Natural killer cell treated with Interleukin-12 subunit alpha and Interleukin-12 subunit beta and Interleukin-15 and Interleukin-18, amount 100 ng/mL, for 72 hours (primary cell): ENCODE measurements at regions not wholly inside any gene's neighbourhood (a gene's known extent, or its start where the extent isn't known, plus 50 kb on each side); places are given as distances from the start of the nearest gene placed in this dataset.

Experiments used
- ATAC-seq, 2 donors: fragments of 150-1000 bp; cut with Tn5 transposase in 1 of 2; sonication (Bioruptor Pico), chemical (Tn5 transposase) in 1 of 2; 2 replicates each; pipeline ENCODE4 v1.10.0; 2021
- DNase-seq: peaks from one replicate; pipeline ENCODE4 v3.0.0; 2022; ENCODE audit warnings: low spot score
- H3K27ac Mint-ChIP-seq, 2 donors: 1 replicate in 1 of 2; 2 replicates in 1 of 2; pipeline ENCODE4 v1.8.0; 2022; ENCODE audit warnings: mixed read lengths in 2 of 2, mild to moderate bottlenecking in 1 of 2, moderate library complexity in 1 of 2
- H3K27me3 Mint-ChIP-seq, 2 donors: 1 replicate in 1 of 2; 2 replicates in 1 of 2; pipeline ENCODE4 v1.8.0; 2022; ENCODE audit warnings: mixed read lengths in 2 of 2
- H3K36me3 Mint-ChIP-seq: one replicate; pipeline ENCODE4 v1.8.0; 2022; ENCODE audit warnings: mixed read lengths
- H3K4me1 Mint-ChIP-seq, 2 donors: 1 replicate in 1 of 2; 2 replicates in 1 of 2; pipeline ENCODE4 v1.8.0; 2022; ENCODE audit warnings: low read depth in 2 of 2, mixed read lengths in 2 of 2, mild to moderate bottlenecking in 1 of 2
- H3K4me3 Mint-ChIP-seq: one replicate; pipeline ENCODE4 v1.8.0; 2022; ENCODE audit warnings: mixed read lengths
- H3K9me3 Mint-ChIP-seq: 2 replicates; pipeline ENCODE4 v1.8.0; 2022; ENCODE audit warnings: mixed read lengths

- no peak for DNase-seq
- Mint-ChIP-seq H3K27ac (no peak overlapping the region), H3K9me3 (peaks cover 24% of the 10 kb centered on the region), H3K36me3 (peaks cover 11% of the 10 kb centered on the region), H3K4me3 (no peak overlapping the region), H3K27me3 (no peaks in the 10 kb centered on the region), H3K4me1 (no peaks in the 10 kb centered on the region)
- ATAC-seq = no peak
These were observed 1380.1 kb downstream of the SUCLG1 start for GRCh38 chr2:83079007-83079406.

- H3K4me1 Mint-ChIP-seq = no peaks in the 10 kb centered on the region
- H3K9me3 Mint-ChIP-seq = peaks cover 15% of the 10 kb centered on the region
- no peak overlapping the region for H3K27ac Mint-ChIP-seq
- no peak overlapping the region for H3K4me3 Mint-ChIP-seq
- no peak for ATAC-seq
- peaks cover 6% of the 10 kb centered on the region for H3K36me3 Mint-ChIP-seq
- DNase-seq = no peak
- no peaks in the 10 kb centered on the region for H3K27me3 Mint-ChIP-seq
These were observed 1386.3 kb downstream of the SUCLG1 start for GRCh38 chr2:83072767-83073166.

GRCh38 chr2:83071914-83072313 lies 1387.2 kb downstream of the SUCLG1 start:
- Mint-ChIP-seq H3K27me3 (no peaks in the 10 kb centered on the region), H3K4me1 (no peaks in the 10 kb centered on the region), H3K9me3 (peaks cover 16% of the 10 kb centered on the region), H3K4me3 (no peak overlapping the region), H3K27ac (no peak overlapping the region), H3K36me3 (peaks cover 6% of the 10 kb centered on the region)
- ATAC-seq (no peak), DNase-seq (no peak)

GRCh38 chr2:83071352-83071751 lies 1387.7 kb downstream of the SUCLG1 start:
- no peak overlapping the region for H3K27ac Mint-ChIP-seq
- peaks cover 16% of the 10 kb centered on the region for H3K9me3 Mint-ChIP-seq
- peaks cover 6% of the 10 kb centered on the region for H3K36me3 Mint-ChIP-seq
- H3K4me3 Mint-ChIP-seq = no peak overlapping the region
- H3K27me3 Mint-ChIP-seq = no peaks in the 10 kb centered on the region
- no peaks in the 10 kb centered on the region for H3K4me1 Mint-ChIP-seq
- DNase-seq (no peak), ATAC-seq (no peak)

- peaks cover 4% of the 10 kb centered on the region for H3K9me3 Mint-ChIP-seq
- H3K4me1 Mint-ChIP-seq = no peaks in the 10 kb centered on the region
- H3K4me3 Mint-ChIP-seq = no peak overlapping the region
- ATAC-seq (no peak), DNase-seq (no peak)
- no peaks in the 10 kb centered on the region for H3K27me3 Mint-ChIP-seq
- no peak overlapping the region for H3K27ac Mint-ChIP-seq
- peaks cover under 1% of the 10 kb centered on the region for H3K36me3 Mint-ChIP-seq
These were observed 1389.4 kb downstream of the SUCLG1 start for GRCh38 chr2:83069724-83070123.

GRCh38 chr2:83068714-83069113 lies 1390.4 kb downstream of the SUCLG1 start:
- ATAC-seq (no peak), DNase-seq (no peak)
- H3K4me1 Mint-ChIP-seq = no peaks in the 10 kb centered on the region
- no peaks in the 10 kb centered on the region for H3K36me3 Mint-ChIP-seq
- H3K27me3 Mint-ChIP-seq = no peaks in the 10 kb centered on the region
- no peak overlapping the region for H3K4me3 Mint-ChIP-seq
- H3K27ac Mint-ChIP-seq = no peak overlapping the region
- H3K9me3 Mint-ChIP-seq = peaks cover 3% of the 10 kb centered on the region

- ATAC-seq = no peak
- no peak for DNase-seq
- Mint-ChIP-seq H3K4me3 (no peak overlapping the region), H3K9me3 (peaks cover 3% of the 10 kb centered on the region), H3K27ac (no peak overlapping the region), H3K36me3 (no peaks in the 10 kb centered on the region), H3K4me1 (no peaks in the 10 kb centered on the region), H3K27me3 (no peaks in the 10 kb centered on the region)
These were observed 1391.1 kb downstream of the SUCLG1 start for GRCh38 chr2:83067947-83068346.

GRCh38 chr2:83063933-83064332 lies 1395.1 kb downstream of the SUCLG1 start:
- Mint-ChIP-seq H3K27me3 (no peaks in the 10 kb centered on the region), H3K27ac (no peak overlapping the region), H3K4me3 (no peak overlapping the region), H3K9me3 (peaks cover 3% of the 10 kb centered on the region), H3K36me3 (no peaks in the 10 kb centered on the region), H3K4me1 (no peaks in the 10 kb centered on the region)
- DNase-seq (no peak), ATAC-seq (no peak)

GRCh38 chr2:83063511-83063910 lies 1395.6 kb downstream of the SUCLG1 start:
- no peak for ATAC-seq
- no peak overlapping the region for H3K27ac Mint-ChIP-seq
- peaks cover 6% of the 10 kb centered on the region for H3K9me3 Mint-ChIP-seq
- H3K27me3 Mint-ChIP-seq = no peaks in the 10 kb centered on the region
- H3K4me3 Mint-ChIP-seq = no peak overlapping the region
- no peak for DNase-seq
- H3K36me3 Mint-ChIP-seq = peaks cover 4% of the 10 kb centered on the region
- H3K4me1 Mint-ChIP-seq = no peaks in the 10 kb centered on the region

GRCh38 chr2:83058683-83059082 lies 1400.4 kb downstream of the SUCLG1 start:
- Mint-ChIP-seq H3K9me3 (peaks cover 3% of the 10 kb centered on the region), H3K27me3 (no peaks in the 10 kb centered on the region), H3K4me3 (no peak overlapping the region), H3K36me3 (peaks cover 4% of the 10 kb centered on the region), H3K27ac (no peak overlapping the region), H3K4me1 (no peaks in the 10 kb centered on the region)
- DNase-seq (no peak), ATAC-seq (no peak)

GRCh38 chr2:83055376-83056010 lies 1403.6 kb downstream of the SUCLG1 start:
- no peaks in the 10 kb centered on the region for H3K27me3 Mint-ChIP-seq
- H3K9me3 Mint-ChIP-seq = peaks cover 10% of the 10 kb centered on the region
- ATAC-seq (no peak), DNase-seq (no peak)
- peaks cover 9% of the 10 kb centered on the region for H3K36me3 Mint-ChIP-seq
- H3K27ac Mint-ChIP-seq = no peak overlapping the region
- no peaks in the 10 kb centered on the region for H3K4me1 Mint-ChIP-seq
- no peak overlapping the region for H3K4me3 Mint-ChIP-seq

GRCh38 chr2:83054751-83055150 lies 1404.3 kb downstream of the SUCLG1 start:
- no peak for ATAC-seq
- no peak overlapping the region for H3K27ac Mint-ChIP-seq

GRCh38 chr2:83051538-83052170 lies 1407.4 kb downstream of the SUCLG1 start:
- no peak overlapping the region for H3K27ac Mint-ChIP-seq
- H3K4me3 Mint-ChIP-seq = no peak overlapping the region
- ATAC-seq (no peak), DNase-seq (no peak)
- H3K36me3 Mint-ChIP-seq = peaks cover 5% of the 10 kb centered on the region
- H3K4me1 Mint-ChIP-seq = no peaks in the 10 kb centered on the region
- no peaks in the 10 kb centered on the region for H3K27me3 Mint-ChIP-seq
- peaks cover 8% of the 10 kb centered on the region for H3K9me3 Mint-ChIP-seq

More at GRCh38 chr2:83054751-83055150, 1404.3 kb downstream of the SUCLG1 start:
- DNase-seq = no peak
- Mint-ChIP-seq H3K27me3 (no peaks in the 10 kb centered on the region), H3K4me3 (no peak overlapping the region), H3K4me1 (no peaks in the 10 kb centered on the region), H3K36me3 (peaks cover 9% of the 10 kb centered on the region), H3K9me3 (peaks cover 10% of the 10 kb centered on the region)

- Mint-ChIP-seq H3K36me3 (no peaks in the 10 kb centered on the region), H3K4me1 (no peaks in the 10 kb centered on the region), H3K9me3 (peaks cover 10% of the 10 kb centered on the region), H3K27me3 (no peaks in the 10 kb centered on the region), H3K27ac (no peak overlapping the region), H3K4me3 (no peak overlapping the region)
- DNase-seq (no peak), ATAC-seq (no peak)
These were observed 1417.0 kb downstream of the SUCLG1 start for GRCh38 chr2:83042053-83042452.
